IMR-90 (cell line): ENCODE measurements at regions not wholly inside any gene's neighbourhood (a gene's known extent, or its start where the extent isn't known, plus 50 kb on each side); places are given as distances from the start of the nearest gene placed in this dataset.

Experiments
- ATAC-seq: fragments of 200-7000 bp; cut with Tn5 transposase; 2 replicates; pipeline ENCODE4 v1.9.1; 2020; ENCODE audit warnings: low read depth, mild to moderate bottlenecking, moderate library complexity
- BruUV-seq: library from RNA; stranded (reverse); fragments of 400-500 nt; replicated peaks from 2 replicates; lab custom pipeline; 2021; lab: Mats Ljungman, UMichigan
- CTCF ChIA-PET: fragments of 300-600 bp; formaldehyde crosslinking; extraction: SDS; loops from one replicate; lab custom pipeline; 2021; ENCODE audit warnings: antibody characterized with exemption; lab: Yijun Ruan, JAX
- POLR2A ChIA-PET: fragments of 300-600 bp; sonication (Branson Sonifier 250); formaldehyde crosslinking; loops from one replicate; lab custom pipeline; 2022; ENCODE audit warnings: antibody characterized with exemption; ENCODE audit not compliant: unreplicated experiment; lab: Charles Lee
- DNase-seq: peaks from one replicate; pipeline ENCODE4 v3.0.0; 2013
- H2AFZ ChIP-seq: replicated peaks from 2 replicates; pipeline ENCODE3; 2013; ENCODE audit warnings: low read length, mild to moderate bottlenecking; ENCODE audit not compliant: poor library complexity
- H2AK5ac ChIP-seq: 2 replicates; pipeline ENCODE4 v1.6.1; 2013; ENCODE audit warnings: low read depth, low read length, inconsistent platforms
- H2AK9ac ChIP-seq: replicated peaks from 2 replicates; pipeline ENCODE3; 2013; ENCODE audit warnings: mild to moderate bottlenecking, low read depth, low read length, moderate library complexity; ENCODE audit not compliant: poor library complexity
- H2BK120ac ChIP-seq: 2 replicates; pipeline ENCODE4 v1.6.1; 2013; ENCODE audit warnings: low read depth, low read length, inconsistent platforms
- H2BK15ac ChIP-seq: 3 replicates; pipeline ENCODE4 v1.6.1; 2013; ENCODE audit warnings: low read depth, low read length, inconsistent platforms
- H2BK20ac ChIP-seq: 2 replicates; pipeline ENCODE4 v1.6.1; 2013; ENCODE audit warnings: low read depth, mild to moderate bottlenecking, inconsistent platforms, low read length, moderate library complexity
- H2BK5ac ChIP-seq: 2 replicates; pipeline ENCODE4 v1.6.1; 2013; ENCODE audit warnings: mild to moderate bottlenecking, low read depth, low read length, inconsistent platforms; ENCODE audit not compliant: poor library complexity, severe bottlenecking
- H3K14ac ChIP-seq: replicated peaks from 2 replicates; pipeline ENCODE4 v1.6.1; 2013; ENCODE audit warnings: low read depth, low read length, inconsistent platforms
- H3K18ac ChIP-seq: 2 replicates; pipeline ENCODE4 v1.6.1; 2013; ENCODE audit warnings: low read depth, low read length, control low read depth
- H3K23ac ChIP-seq: 2 replicates; pipeline ENCODE4 v1.6.1; 2013; ENCODE audit warnings: low read depth, low read length, inconsistent platforms
- H3K27ac ChIP-seq: 2 replicates; pipeline ENCODE4 v1.5.1; 2013; ENCODE audit warnings: mild to moderate bottlenecking, control low read depth, low read length; ENCODE audit not compliant: insufficient read depth
- H3K27me3 ChIP-seq: 2 replicates; pipeline ENCODE4 v1.6.1; 2013; ENCODE audit warnings: low read length; ENCODE audit not compliant: control insufficient read depth, insufficient read depth
- H3K36me3 ChIP-seq: 2 replicates; pipeline ENCODE4 v1.6.1; 2013; ENCODE audit warnings: low read length, mixed read lengths; ENCODE audit not compliant: control insufficient read depth, insufficient read depth
- H3K4ac ChIP-seq: 2 replicates; pipeline ENCODE4 v1.6.1; 2013; ENCODE audit warnings: low read depth, low read length, inconsistent platforms
- H3K4me1 ChIP-seq: 2 replicates; pipeline ENCODE4 v1.6.1; 2013; ENCODE audit warnings: low read length, mixed read lengths; ENCODE audit not compliant: control insufficient read depth, insufficient read depth
- H3K4me2 ChIP-seq: 2 replicates; pipeline ENCODE4 v1.6.1; 2013; ENCODE audit warnings: low read depth, mild to moderate bottlenecking, control low read depth, low read length, moderate library complexity
- H3K4me3 ChIP-seq: 2 replicates; pipeline ENCODE4 v1.5.1; 2013; ENCODE audit warnings: low read depth, mild to moderate bottlenecking, control low read depth, low read length, moderate library complexity; ENCODE audit not compliant: insufficient read depth
- H3K56ac ChIP-seq: 2 replicates; pipeline ENCODE4 v1.6.1; 2013; ENCODE audit warnings: low read length, inconsistent platforms; ENCODE audit not compliant: insufficient read depth; ENCODE audit errors: extremely low read depth
- H3K79me1 ChIP-seq, 2 experiments: 2 replicates each; pipeline ENCODE4 v1.6.1; 2013; ENCODE audit warnings: low read length in 2 of 2, inconsistent platforms in 1 of 2, low read depth in 1 of 2
- H3K9ac ChIP-seq: 2 replicates; pipeline ENCODE4 v1.6.1; 2013; ENCODE audit warnings: low read depth, low read length, control low read depth
- H3K9me1 ChIP-seq: 2 replicates; pipeline ENCODE4 v1.6.1; 2013; ENCODE audit warnings: low read length, inconsistent platforms; ENCODE audit not compliant: insufficient read depth
- H3K9me3 ChIP-seq: 2 replicates; pipeline ENCODE4 v1.6.1; 2013; ENCODE audit warnings: low read length; ENCODE audit not compliant: control insufficient read depth, insufficient read depth
- H4K20me1 ChIP-seq: 2 replicates; pipeline ENCODE4 v1.6.1; 2013; ENCODE audit warnings: low read length, inconsistent platforms; ENCODE audit not compliant: insufficient read depth
- H4K5ac ChIP-seq: 2 replicates; pipeline ENCODE4 v1.6.1; 2013; ENCODE audit warnings: mild to moderate bottlenecking, low read depth, low read length, control low read depth
- H4K8ac ChIP-seq, 2 experiments: 2 replicates each; pipeline ENCODE4 v1.6.1; 2013; ENCODE audit warnings: low read depth in 2 of 2, low read length in 2 of 2, control low read depth in 1 of 2, inconsistent platforms in 1 of 2
- H4K91ac ChIP-seq: 2 replicates; pipeline ENCODE4 v1.6.1; 2013; ENCODE audit warnings: low read depth, low read length, inconsistent platforms; ENCODE audit not compliant: insufficient read depth
- BHLHE40 ChIP-seq: fragments of 150-350 bp; IDR thresholded peaks from 2 replicates; pipeline ENCODE4 v1.6.1; 2016; ENCODE audit warnings: mild to moderate bottlenecking, low read depth, low read length
- CTCF ChIP-seq: conservative IDR thresholded peaks from 2 replicates; pipeline ENCODE4 v1.5.1; 2012; ENCODE audit warnings: mild to moderate bottlenecking, low read depth, low read length, improper control_type of control experiment
- ELK1 ChIP-seq: fragments of 150-350 bp; IDR thresholded peaks from 2 replicates; pipeline ENCODE4 v1.6.1; 2016; ENCODE audit warnings: low read depth, mild to moderate bottlenecking, low read length, moderate library complexity, borderline replicate concordance
- FOS ChIP-seq: fragments of 150-350 bp; IDR thresholded peaks from 2 replicates; pipeline ENCODE4 v1.6.1; 2016; ENCODE audit warnings: low read depth, low read length
- MAFK ChIP-seq: IDR thresholded peaks from 2 replicates; pipeline ENCODE4 v1.6.1; 2012; ENCODE audit warnings: low read depth, low read length, improper control_type of control experiment
- MAZ ChIP-seq: IDR thresholded peaks from 2 replicates; pipeline ENCODE4 v1.6.1; 2012; ENCODE audit warnings: low read depth, mild to moderate bottlenecking, low read length, improper control_type of control experiment, moderate library complexity, borderline replicate concordance
- MXI1 ChIP-seq: IDR thresholded peaks from 2 replicates; pipeline ENCODE4 v1.6.1; 2012; ENCODE audit warnings: low read depth, mild to moderate bottlenecking, low read length, moderate library complexity, borderline replicate concordance
- NFE2L2 ChIP-seq: fragments of 150-350 bp; IDR thresholded peaks from 2 replicates; pipeline ENCODE4 v1.6.1; 2016; ENCODE audit warnings: low read depth, mild to moderate bottlenecking, low read length
- POLR2A ChIP-seq: IDR thresholded peaks from 2 replicates; pipeline ENCODE4 v1.6.1; 2012; ENCODE audit warnings: mild to moderate bottlenecking, low read depth, low read length
- RCOR1 ChIP-seq: IDR thresholded peaks from 2 replicates; pipeline ENCODE4 v1.6.1; 2012; ENCODE audit warnings: mild to moderate bottlenecking, low read length, improper control_type of control experiment; ENCODE audit not compliant: insufficient replicate concordance
- RFX5 ChIP-seq: IDR thresholded peaks from 2 replicates; pipeline ENCODE4 v1.8.0; 2012; ENCODE audit warnings: low read depth, mild to moderate bottlenecking, low read length, moderate library complexity
- SMC3 ChIP-seq: fragments of 150-350 bp; IDR thresholded peaks from 2 replicates; pipeline ENCODE4 v1.6.1; 2016; ENCODE audit warnings: low read depth, mild to moderate bottlenecking, antibody characterized with exemption, low read length, moderate library complexity
- USF2 ChIP-seq: fragments of 150-350 bp; IDR thresholded peaks from 2 replicates; pipeline ENCODE4 v1.6.1; 2017; ENCODE audit warnings: mild to moderate bottlenecking, antibody characterized with exemption, low read length, low read depth
- WGBS, 2 experiments: methylation state at CpG; one replicate each; pipeline versions ENCODE4 v1.1.5 to v1.1.7; 2013; ENCODE audit warnings: missing lambda C conversion rate in 2 of 2; ENCODE audit not compliant: insufficient read length in 1 of 2; ENCODE audit errors: extremely low coverage in 2 of 2; 5-methylcytosine and 5-hydroxymethylcytosine counted together
- dilution Hi-C: fragments of 300-500 bp; cut with HindIII; formaldehyde crosslinking; loops from one replicate; pipeline ENCODE4 v1.14.3; 2018; ENCODE audit warnings: low sequenced_read_pairs; ENCODE audit not compliant: unreplicated experiment
- in situ Hi-C: fragments of 300-500 bp; cut with MboI; formaldehyde crosslinking; loops from 3 replicates; pipeline ENCODE4 v1.14.3; 2019; ENCODE audit warnings: low sequenced_read_pairs, inconsistent platforms, mixed read lengths
- intact Hi-C: fragments of 100-400 bp; cut with micrococcal nuclease; formaldehyde crosslinking; loops from 2 replicates; pipeline ENCODE4 v1.10.0; 2022

- no peak overlapping the region for H2BK20ac ChIP-seq
- H4K5ac ChIP-seq = no peak overlapping the region
- H3K9ac ChIP-seq = no peak overlapping the region
- H3K4me2 ChIP-seq = no peak overlapping the region
- H3K9me3 ChIP-seq = no peaks in the 10 kb centered on the region
- no peaks in the 10 kb centered on the region for H4K20me1 ChIP-seq
- TF ChIP-seq RCOR1 = no peak
- no peak for TF ChIP-seq FOS
- no peak for TF ChIP-seq MAFK
- TF ChIP-seq POLR2A = no peak
- TF ChIP-seq NFE2L2 = no peak
- TF ChIP-seq SMC3 = no peak
- no peak for TF ChIP-seq MXI1
- no peak for TF ChIP-seq USF2
- TF ChIP-seq CTCF = no peak
- no peak for TF ChIP-seq RFX5
- no peak for TF ChIP-seq ELK1
- TF ChIP-seq MAZ = no peak
- TF ChIP-seq BHLHE40 = no peak
- H2BK120ac ChIP-seq = no peak overlapping the region
- no peak overlapping the region for H3K56ac ChIP-seq
- no TSS peak for BruUV-seq
- H3K36me3 ChIP-seq = no peaks in the 10 kb centered on the region
- no peak overlapping the region for H3K18ac ChIP-seq
- H3K23ac ChIP-seq = no peak overlapping the region
- ATAC-seq = no peak
- no peak overlapping the region for H3K4me3 ChIP-seq
- H2BK15ac ChIP-seq = no peak overlapping the region
- no CpG with 5 or more reads among the region's 1 CpG for WGBS, 2 experiments
- H3K14ac ChIP-seq = no peak overlapping the region
- dilution Hi-C loops (no loop called here), in situ Hi-C loops (no loop called here), intact Hi-C loops (no loop called here)
- H2AK9ac ChIP-seq = no peak overlapping the region
- H3K4ac ChIP-seq = no peak overlapping the region
- no peak for DNase-seq
- H2BK5ac ChIP-seq = no peak overlapping the region
- no peak overlapping the region for H2AK5ac ChIP-seq
- no peaks in the 10 kb centered on the region for H3K4me1 ChIP-seq
- H4K91ac ChIP-seq = no peak overlapping the region
- ChIA-PET POLR2A (no interaction called here), CTCF (no interaction called here)
- H3K9me1 ChIP-seq = no peaks in the 10 kb centered on the region
- H2AFZ ChIP-seq = no peak overlapping the region
- no peaks in the 10 kb centered on the region for H3K79me1 ChIP-seq
- no peak overlapping the region for H4K8ac ChIP-seq
- H3K27ac ChIP-seq = no peak overlapping the region
- no peaks in the 10 kb centered on the region for H3K27me3 ChIP-seq
Observed at GRCh38 chr1:105254906-105255305, 1505.2 kb downstream of the AMY1C start.
